ENCODE measurements at regions not wholly inside any gene's neighbourhood (a gene's known extent, or its start where the extent isn't known, plus 50 kb on each side); places are given as distances from the start of the nearest gene placed in this dataset.

GRCh38 chr4:60089546-60090273, 1110.4 kb upstream of the ADGRL3 start:
- FAIRE-seq (no peak), DNase-seq (ENCODE audit: low spot score) (no peak), ATAC-seq (no peak)
- TF ChIP-seq SAP130 (CRISPR knock-in tag; IDR thresholded peaks at IDR 0.05; ENCODE audit: low read depth) = no peak
- TF ChIP-seq ZBTB40 (IDR thresholded peaks at IDR 0.05) = no peak
- TF ChIP-seq ZBTB40 (CRISPR knock-in tag; IDR thresholded peaks at IDR 0.05) = no peak
- TF ChIP-seq SMAD9 (CRISPR knock-in tag; IDR thresholded peaks at IDR 0.05) = no peak
- TF ChIP-seq TBL1XR1 (IDR thresholded peaks at IDR 0.05; ENCODE audit: borderline replicate concordance, low read length, partially characterized antibody) = no peak
- no peak for TF ChIP-seq ZNF281 (CRISPR knock-in tag; IDR thresholded peaks at IDR 0.05; ENCODE audit: borderline replicate concordance)
- no peak for TF ChIP-seq KLF6 (CRISPR knock-in tag; IDR thresholded peaks at IDR 0.05)
- no peak for TF ChIP-seq PPARG (CRISPR knock-in tag; conservative IDR thresholded peaks at IDR 0.05)
- TF ChIP-seq NFKBIZ (CRISPR knock-in tag; IDR thresholded peaks at IDR 0.05) = no peak
- TF ChIP-seq POLR2G (IDR thresholded peaks at IDR 0.05; ENCODE audit: low read depth, low read length) = no peak
- TF ChIP-seq ZNF570 (CRISPR knock-in tag; IDR thresholded peaks at IDR 0.05; ENCODE audit: borderline replicate concordance) = no peak
- no peak for TF ChIP-seq ZNF841 (CRISPR knock-in tag; IDR thresholded peaks at IDR 0.05; ENCODE audit: borderline replicate concordance)
- no peak for TF ChIP-seq ZNF225 (CRISPR knock-in tag; IDR thresholded peaks at IDR 0.05)
- no peak for TF ChIP-seq ZNF251 (CRISPR knock-in tag; IDR thresholded peaks at IDR 0.05)
- no peak for TF ChIP-seq HOXA3 (CRISPR knock-in tag; IDR thresholded peaks at IDR 0.05)
- Histone ChIP-seq H3K4me3 (replicated peaks in 1 of 3; ENCODE audit: insufficient read depth in 1 of 3, low read depth in 2 of 3, low read length in 3 of 3) (no peak overlapping the region), H3K9me3 (ENCODE audit: low read length) (no peaks in the 10 kb centered on the region), H3K4me2 (ENCODE audit: low read depth, low read length) (no peak overlapping the region), H3K9ac (ENCODE audit: insufficient read depth, low read depth, low read length) (no peak overlapping the region), H3K27ac (ENCODE audit: extremely low read length, insufficient read depth, low read length) (no peak overlapping the region), H3K27me3 (ENCODE audit: control insufficient read depth in 1 of 2, insufficient read depth in 2 of 2, low read length in 2 of 2) (no peaks in the 10 kb centered on the region), H4K20me1 (ENCODE audit: insufficient read depth, low read length) (no peaks in the 10 kb centered on the region), H3K36me3 (replicated peaks in 1 of 2; ENCODE audit: control insufficient read depth in 1 of 2, insufficient read depth in 2 of 2, low read length in 2 of 2) (no peaks in the 10 kb centered on the region), H2AFZ (ENCODE audit: low read length) (no peak overlapping the region), H3K4me1 (ENCODE audit: insufficient read depth, low read length) (no peaks in the 10 kb centered on the region), H3K79me2 (ENCODE audit: insufficient read depth, low read length) (no peaks in the 10 kb centered on the region)
- in situ Hi-C loops (cut with HindIII; ENCODE audit: extremely low pct_ligation_motif_present, low pct_unique_long_range_greater_than_20kb) = no loop called here
- intact Hi-C loops (cut with micrococcal nuclease; ENCODE audit: unreplicated experiment) = no loop called here
- ChIA-PET CTCF (ENCODE audit: low intra/inter-chr PET ratio, low total read pairs) (no interaction called here), POLR2A (no interaction called here)
- BruUV-seq (replicated peaks) = no TSS peak
- WGBS (ENCODE audit: low lambda C conversion rate) = 0% methylated on average over 3 of the region's 3 CpGs
